Stimulated activated CD8-positive, alpha-beta memory T cell treated with anti-CD3 and anti-CD28 coated beads, Interleukin-4, amount 100 ng/mL, for 24 hours (primary cell): ENCODE measurements at regions not wholly inside any gene's neighbourhood (a gene's known extent, or its start where the extent isn't known, plus 50 kb on each side); places are given as distances from the start of the nearest gene placed in this dataset.

Experiments used
- DNase-seq: peaks from one replicate; pipeline ENCODE4 v3.0.0-alpha.2; 2020; ENCODE audit warnings: low read depth

DNA sequence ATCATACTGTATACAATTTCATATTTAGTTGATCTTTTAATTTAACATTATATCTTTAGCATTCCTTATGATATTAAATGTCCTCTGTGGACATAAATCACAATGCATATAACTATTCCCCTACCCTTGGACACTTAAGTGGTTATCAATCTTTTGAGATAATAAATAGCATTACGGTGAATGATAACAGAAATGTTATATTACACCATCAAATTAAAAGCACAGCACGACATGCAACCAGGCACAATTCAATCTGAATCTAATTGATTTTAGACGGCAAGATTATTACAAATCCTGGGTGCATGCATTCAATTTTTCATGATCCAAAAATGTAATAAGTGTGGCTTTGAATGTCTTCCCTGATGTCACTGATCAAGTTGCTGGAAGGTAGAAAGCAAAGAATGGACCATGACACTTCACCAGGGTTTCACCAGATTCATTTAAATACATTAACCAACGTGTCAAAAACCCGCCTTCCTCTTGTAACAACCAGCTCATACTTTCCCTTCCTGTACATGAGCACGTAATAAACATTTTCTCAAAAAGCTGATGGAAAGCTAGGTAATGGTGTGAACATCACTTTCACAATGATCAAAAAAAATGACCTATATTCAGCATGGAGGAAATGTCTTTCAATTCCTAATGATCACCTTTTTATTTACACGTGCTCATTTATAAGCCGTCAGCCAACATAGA is 513.7 kb upstream of the ID2 start:
- DNase-seq, result no peak

DNA sequence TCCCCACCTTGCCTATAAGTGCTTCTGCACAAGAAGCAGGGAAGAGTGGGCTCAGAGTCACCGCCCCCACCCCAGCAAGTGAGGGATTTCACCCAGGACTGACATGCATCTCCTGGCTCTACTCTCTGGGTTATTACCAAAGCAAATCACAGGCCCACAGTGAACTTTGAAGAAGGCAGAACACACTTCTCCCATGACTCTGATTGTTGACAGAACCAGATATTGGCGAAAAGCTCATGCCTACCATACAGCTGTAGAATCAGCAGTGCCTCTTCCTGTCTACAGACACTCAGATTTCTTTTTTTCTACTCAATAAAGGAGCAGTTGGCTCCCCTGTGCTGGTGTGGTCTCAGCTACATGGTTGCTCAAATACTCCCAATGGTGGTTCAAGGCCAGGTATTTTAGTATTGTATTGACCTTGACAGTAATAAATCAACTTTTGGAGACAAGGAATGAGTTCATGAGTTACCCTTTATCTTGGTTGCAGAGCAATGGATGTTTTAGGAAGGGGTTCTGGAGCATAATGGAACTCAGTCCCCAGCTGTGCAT is 512.9 kb upstream of the ID2 start:
- DNase-seq, result no peak

DNA sequence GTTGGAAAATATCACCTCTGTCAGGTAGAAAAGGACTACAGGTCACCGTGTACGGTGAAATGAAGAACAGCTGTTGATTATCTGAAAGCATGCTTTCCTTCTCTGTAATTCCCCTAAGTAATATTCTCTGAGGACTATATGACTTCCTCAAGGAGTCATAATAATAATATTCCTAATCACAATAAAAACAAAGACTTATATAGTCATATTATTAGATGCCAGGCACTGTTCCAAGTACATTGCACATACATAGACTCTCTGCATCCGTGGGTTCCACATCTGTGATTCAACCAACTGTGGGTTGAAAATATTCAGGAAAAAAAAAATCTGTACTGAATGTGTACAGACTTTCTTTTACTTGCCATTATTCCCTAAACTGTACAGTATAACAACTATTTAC is 512.4 kb upstream of the ID2 start:
- no peak for DNase-seq

DNA sequence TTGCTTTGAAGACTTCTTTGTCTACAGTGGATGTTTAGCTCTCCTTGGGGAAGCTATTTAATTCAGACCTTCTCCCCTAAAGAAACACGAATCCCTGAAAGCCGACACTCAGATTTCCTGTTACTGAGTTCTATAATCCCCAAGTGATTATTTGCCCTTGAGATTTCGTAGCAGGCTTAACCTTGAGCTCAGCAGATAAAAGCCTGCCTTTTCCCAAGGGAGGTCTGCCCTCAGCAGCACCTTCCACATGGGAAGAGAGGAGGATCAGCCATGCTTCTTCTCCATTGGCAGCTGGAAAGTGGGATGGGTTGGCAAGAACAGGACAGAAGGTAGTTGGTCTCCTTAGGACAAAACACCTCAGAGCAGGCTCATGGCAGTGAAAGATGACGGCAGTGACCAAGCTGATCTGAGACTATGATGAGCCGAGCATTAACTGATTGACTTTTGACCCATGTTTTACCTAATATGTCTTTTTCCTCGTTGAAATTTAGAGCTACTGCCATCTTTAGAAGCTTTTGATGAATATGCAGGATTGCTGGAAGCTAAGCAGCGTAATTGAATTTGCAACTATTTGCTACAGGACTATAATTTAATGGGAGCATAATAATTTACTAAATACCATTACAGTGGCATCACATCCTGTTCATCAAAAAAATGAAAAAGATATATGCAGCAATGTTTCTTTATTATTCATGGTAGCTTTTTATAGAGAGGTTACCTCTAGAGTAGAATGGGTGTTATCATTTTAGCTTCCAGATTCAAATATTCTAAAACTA is 511.1 kb upstream of the ID2 start:
- DNase-seq, result no peak

DNA sequence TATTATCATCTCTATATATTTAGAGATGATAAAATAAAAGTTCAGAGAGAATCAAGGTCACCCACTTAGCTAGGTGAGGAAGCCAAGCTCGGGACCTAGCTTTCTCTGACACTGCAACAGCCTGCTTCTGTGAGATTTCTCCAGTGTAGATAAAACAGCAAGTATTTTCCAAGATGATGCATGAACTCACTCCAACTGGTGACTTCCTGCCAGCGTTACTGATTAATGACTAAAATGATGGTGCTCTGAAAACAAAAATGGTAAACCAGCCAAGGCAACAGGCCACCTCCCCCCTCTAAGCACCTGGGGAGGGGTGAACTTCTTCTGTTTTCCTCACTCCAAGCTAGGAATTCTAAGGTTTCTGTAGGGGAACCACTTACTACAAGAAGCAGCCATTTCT is 510.2 kb upstream of the ID2 start:
- no peak for DNase-seq

DNA sequence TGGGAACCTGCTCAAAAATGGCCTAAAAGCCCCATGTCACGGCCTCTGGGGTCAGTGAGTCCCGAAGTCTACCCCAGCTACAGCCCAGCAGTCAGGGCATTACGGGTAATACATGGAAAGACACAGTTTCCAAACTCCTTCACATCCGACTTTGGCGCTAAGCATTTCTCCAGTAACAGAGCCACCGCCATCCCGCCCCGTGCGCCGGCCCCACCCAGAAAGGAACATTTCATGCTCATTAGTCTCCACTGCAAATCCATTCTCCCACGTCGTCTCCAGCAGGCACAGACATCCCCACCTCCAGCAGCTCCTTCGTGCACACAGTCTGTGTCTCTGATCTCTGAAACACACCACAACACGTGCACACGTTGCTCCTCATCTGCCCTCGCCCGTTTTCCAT is 509.2 kb upstream of the ID2 start:
- DNase-seq, result no peak

DNA sequence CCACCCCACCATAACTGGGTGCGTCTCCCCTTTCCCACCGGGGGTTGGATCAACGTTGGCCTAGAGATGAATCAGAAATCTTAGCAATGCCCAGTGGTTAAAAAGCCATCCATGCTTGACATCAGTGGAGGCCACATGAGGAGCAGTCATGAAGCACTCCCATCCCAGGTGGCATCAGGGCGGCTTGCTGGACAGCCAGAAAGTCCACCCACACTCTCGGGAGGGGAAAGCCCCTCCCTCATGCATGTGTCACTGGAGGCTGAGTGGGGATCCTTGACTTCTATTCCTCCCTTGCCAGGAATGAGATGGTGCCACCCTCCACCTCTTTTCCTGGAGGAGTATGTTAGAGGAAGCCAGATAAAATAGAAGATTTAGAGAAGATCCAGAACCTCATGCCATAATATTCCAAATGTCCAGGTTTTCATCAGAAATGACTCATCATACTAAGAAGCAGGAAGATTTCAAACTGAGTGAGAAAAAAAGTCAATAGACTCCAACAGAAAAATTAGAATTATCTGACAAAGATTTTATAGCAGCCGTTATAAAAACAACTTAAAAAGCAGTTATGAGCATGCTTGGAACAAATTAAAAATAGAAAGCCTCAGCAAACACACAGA is 507.1 kb upstream of the ID2 start:
- DNase-seq, result no peak

DNA sequence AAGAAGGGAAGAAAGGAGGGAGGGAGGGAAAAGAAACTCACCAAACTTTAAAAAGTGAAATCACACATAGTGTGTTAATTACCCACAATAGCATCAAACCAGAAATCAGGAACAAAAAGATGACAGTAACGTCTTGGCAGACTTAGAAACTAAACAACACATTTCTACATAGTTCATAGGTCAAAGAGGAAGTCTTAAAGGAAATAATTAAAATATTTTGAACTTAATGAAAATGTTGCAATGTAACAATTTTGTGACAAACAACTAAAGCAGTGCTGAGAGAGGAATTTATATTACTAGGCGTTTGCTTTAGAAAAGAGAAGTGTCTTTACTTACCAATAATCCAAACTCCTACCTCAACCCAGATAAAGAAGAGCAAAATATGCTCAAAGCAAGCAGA is 505.0 kb upstream of the ID2 start:
- DNase-seq, result no peak

DNA sequence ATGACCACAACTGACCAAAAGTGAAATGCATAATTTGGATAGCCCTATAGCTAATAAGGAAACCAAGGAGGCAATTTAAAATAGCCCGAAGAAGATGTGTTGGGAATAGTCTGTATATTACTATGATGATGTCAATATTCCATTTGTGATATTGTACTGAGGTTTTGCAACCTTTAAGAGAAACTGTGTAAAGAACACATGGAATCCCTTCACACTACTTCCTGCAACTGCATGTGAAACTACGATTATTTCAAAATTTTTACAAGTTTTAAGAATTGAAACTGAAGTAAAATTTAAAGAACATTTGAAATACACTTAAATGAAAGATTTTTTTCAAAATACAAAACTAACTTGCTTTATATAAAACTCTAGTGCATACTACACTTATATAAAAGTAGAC is 504.3 kb upstream of the ID2 start:
- no peak for DNase-seq

DNA sequence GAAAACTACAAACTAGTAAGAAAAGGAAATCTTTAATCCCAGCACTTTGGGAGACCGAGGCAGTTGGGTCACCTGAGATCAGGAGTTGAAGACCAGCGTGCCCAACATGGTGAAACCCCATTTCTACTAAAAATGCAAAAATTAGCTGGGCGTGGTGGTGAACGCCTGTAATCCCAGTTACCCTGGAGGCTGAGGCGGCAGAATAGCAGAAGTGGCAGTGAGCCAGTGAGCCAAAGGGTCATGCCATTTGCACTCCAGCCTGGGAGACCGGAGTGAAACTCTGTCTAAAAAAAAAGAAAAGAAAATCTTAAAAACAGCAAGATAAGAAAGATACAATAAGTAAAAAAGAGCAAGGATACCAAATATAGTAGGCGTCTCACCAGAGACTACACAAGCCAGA is 502.9 kb upstream of the ID2 start:
- no peak for DNase-seq

DNA sequence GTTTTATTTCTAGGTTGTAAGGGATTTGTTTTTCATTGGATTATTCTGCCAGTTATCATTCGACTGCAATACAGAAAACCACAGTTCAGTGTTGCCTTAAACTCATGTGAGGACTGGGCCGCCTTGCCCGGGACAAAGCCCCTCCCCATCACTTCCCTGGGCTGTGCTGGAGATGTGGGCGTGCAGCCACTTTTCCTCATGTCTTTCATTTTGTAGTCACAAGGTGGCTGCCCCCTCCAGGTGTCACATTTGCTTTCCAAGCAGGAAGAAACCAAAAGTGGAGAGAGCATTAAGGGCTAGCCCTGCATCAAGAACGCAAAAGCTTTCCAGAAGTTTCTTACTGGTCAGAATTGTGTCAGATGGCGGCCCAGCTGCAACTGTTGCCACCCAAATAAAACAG is 492.5 kb upstream of the ID2 start:
- no peak for DNase-seq

DNA sequence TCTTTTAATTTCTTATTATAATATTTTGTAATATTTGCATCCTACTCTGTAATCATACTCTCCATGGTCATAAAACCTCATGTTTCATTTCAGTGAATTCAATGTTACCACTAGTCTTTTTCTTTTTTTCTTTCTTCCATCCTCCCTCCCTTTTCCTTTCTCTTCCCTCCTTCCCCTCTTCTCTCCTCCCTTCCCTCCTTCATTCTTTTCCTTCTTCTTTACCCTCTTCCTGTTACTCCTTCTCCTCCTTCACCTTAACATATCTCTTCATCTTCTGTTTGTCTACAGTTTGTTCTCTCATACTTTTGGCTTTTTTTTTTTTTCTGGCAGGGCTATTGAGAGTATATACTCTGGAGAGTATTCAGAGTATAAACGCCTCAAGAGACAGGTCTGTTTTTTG is 491.6 kb upstream of the ID2 start:
- DNase-seq, result no peak

DNA sequence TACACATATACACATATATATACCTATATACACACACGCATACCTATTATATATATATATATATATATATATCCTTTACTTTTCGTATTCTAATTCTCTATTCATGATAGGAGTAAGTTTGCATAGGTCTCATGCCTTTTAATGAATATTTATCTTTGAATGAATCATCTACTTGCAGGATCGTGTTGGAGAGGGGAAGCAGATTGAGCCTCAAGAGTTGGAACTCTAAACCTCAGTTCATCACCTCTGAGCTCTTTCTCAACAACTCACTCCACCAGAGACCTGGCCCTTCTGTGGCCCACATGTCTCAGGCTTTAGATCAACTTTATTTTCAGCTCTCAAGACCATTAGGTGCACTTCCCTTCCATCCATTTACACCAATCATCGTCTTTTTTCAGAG is 490.4 kb upstream of the ID2 start:
- DNase-seq, result no peak

DNA sequence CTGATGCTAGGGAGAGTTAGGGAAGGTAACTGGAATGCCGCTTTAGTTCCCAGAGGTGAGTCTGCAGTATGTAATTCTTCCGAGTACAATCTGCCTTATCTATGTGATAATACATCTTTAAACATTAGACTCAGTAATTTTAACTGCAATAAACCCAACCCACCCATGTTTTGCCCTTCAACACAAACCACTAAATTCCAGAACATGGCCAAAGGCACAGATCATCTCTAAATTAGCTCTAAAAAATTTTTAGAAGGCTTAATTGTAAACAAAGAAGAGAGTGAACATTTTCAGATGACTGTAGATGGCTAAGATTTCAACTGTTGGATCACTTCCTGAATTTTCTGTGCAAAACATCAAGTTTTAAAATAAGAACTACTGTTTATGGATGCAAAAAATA is 488.7 kb upstream of the ID2 start:
- DNase-seq, result no peak

DNA sequence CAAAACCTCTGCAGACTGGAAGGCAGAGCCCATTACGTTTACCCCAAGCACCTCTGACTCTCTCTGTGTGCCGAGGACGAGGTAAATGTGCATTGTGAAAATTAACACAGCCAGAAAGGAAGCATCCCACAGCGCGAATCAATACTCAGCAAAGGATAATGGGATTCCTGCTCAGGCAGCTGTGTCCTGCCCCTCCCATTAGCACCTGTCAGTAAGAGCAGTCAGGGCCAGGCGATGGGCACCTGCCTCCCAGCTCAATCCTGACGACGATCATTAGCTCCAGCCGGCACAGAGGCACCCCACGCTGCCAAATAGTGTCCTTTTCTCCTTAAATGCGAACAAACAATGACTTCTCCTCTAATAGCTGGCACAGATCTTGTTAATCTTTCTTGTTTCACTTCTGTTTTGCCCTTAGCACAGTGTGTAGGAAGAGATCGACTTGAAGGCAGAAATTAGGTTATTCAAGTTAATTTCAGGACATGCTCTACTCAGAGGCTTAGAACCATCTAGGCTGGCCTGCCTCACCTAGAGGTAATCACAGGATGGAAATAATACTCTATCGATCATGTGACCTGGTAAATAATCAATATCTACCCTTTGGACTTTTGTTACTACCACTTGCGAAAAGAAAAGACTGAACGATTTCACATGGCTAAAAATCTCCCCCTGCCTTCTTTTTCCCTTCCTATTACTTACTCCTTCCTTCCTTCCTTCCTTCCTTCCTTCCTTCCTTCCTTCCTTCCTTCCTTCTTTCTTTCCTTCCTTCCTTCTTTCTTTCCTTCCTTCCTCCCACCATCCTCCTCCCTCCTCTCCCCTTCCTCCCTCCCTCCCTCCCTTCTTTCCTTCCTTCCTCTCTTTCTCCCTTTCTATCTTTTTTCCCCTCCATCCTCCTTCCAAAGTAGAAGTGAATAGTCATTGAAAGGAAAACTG is 487.9 kb upstream of the ID2 start:
- no peak for DNase-seq

DNA sequence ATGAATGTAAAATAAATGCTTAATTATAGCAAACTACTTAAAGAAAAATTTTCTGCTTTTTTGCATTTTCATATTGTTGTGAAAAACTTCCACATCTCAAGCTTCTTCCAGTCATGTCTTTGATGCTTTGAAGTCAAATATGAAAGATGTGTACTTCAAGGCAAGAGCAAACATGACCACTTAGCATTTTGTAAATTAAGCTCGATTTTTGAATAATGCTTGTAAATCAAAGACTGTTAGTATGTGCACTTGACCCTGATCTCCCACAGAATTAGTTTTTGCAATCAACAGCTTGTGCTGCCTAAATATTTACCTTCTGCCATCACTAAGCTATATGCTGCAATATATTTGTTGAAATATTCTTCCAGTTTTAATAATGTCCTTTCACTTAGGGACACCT is 486.1 kb upstream of the ID2 start:
- no peak for DNase-seq

DNA sequence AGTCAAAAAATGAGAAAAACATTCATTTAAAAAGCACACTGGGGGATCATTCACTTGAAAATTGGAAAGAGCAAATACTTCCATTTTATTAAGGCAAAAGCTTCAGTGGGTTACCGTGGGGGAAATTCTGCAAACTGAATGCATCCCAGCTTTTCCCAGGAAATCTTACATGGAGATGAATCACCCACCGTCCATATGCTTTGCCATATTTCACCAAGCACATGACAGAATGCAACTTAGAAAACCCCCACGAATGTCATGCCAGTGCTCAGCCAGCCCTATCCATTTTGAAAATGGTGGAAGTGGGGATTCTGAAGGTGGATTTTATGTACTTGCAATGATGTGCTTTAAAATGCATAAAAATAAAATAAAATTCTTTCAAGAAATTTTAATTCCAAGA is 485.5 kb upstream of the ID2 start:
- DNase-seq, result no peak

DNA sequence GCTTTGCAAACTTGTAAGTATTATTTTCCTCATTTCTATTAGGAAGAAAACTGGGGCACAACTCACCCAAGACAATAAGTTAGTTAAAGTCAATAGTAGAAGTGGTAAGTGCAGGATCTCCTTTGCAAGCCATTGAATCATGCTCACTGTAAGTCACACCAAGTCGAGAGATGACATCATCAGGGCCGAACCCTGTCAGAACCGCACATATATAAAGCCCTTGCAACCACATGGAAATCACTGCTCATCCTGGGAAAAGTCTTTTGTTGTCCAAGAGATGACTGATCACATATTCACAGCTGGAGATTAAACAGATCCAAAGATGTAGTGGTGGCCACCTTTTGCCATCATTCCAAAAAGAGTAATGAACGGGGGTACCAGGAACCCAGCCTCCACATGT is 484.8 kb upstream of the ID2 start:
- no peak for DNase-seq

DNA sequence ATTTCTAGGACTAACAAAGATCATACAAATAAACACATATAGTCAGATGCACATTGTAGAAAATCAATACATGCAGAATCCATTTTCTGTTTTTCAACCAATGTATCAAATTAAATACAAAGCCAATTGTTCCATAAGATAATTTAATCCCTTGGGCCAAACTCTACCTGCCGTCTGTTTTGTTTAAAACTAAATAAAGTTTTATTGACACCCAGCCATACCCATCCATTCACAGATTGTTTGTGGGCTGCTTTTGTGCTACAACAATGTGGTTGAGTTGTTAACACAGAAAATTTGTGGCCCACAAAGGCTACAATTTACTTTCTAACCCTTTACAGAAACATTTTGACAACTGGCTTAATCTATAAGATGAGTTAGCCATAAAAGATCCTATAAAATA is 484.0 kb upstream of the ID2 start:
- DNase-seq, result no peak

DNA sequence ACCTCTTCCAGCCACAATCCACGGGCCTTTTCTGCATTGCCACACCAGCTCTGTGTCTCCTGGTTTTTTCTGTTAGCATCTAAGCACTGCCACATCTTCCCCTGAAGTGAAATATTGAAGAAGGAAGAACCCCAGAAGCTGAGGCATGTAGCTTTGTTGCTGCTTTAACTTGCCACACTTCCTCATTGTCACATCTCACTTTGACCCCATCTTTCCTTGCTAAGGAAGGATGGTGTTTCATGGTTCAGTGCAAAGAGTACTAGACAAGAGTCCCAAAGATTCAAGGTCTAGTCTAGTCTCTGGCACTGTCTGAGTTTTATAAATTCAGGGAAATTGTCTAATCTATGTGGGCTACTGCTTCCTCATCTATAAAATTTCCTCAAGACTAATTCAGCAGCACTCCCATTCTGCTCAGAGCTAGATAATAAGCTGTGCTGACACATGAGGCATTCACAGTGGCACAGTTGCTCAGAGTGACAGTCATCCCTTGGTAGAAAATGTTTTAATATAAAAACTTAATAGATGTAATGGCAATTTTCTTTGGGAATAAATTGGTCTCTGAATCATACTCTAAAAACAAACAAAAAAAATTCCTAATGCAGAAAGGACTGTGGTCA is 483.0 kb upstream of the ID2 start:
- DNase-seq, result no peak

DNA sequence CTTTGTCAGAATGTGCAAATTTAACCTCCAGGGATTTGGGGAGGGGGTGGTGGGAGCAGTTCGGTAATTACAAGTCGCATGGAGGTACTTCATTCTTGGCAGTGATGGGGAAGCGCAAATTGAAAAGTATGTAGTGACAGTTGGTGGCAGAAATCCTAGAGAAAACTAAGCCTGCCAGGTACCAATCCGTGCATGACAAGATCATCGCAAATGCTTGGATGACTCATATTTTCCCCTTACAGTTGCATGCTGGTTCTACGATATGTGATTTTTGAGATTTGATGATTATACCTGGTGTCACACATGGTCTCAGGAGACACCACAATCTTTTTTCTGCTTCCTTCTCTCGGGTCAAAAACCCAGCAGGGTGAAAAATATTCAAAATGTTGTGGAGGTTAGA is 479.7 kb upstream of the ID2 start:
- DNase-seq, result no peak

DNA sequence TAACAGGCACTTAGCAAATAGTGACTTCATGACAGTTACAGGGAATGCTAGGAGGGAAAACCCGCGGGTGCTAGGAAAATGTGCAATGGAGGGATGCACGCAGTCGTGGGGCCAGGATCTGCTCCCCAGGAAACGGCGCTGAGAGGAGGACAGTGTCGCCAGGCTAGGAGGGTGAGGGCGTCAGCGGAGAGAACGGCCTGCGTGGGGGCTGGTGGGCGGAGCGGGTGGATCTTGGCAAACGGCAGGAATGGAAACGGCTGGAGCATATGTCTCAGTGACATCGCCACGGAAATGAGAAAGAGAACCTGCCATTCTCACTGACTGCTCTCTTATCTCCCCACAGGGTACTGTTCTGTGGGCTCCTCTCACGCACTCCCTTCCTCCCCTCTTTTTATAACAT is 478.5 kb upstream of the ID2 start:
- DNase-seq, result no peak
